ENCODE measurements at regions not wholly inside any gene's neighbourhood (a gene's known extent, or its start where the extent isn't known, plus 50 kb on each side); places are given as distances from the start of the nearest gene placed in this dataset.
A peak's percentile ranks its signal among the peaks of the same experiment; 100 is the strongest.

DNA sequence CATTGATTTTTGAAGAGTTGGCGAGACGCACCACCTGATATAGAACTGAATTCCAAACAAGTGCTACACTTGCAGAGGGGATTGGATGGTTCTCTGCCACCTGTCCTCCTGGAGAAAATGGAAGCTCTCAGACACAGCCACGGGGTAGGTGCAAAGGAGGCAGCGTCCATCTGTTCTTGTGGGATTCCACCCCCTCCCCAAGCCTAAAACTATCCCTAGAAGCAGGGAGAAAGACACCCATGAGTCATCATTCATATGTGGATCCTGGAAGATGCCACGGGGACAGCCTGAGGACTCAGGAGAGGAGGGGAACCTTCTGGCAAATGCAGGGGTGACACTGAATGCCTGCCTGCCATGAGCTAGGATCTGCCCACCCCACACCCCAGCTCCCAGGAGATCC lies 171.3 kb upstream of the CST7 start:
- H3K27me3 Mint-ChIP-seq (ENCODE audit: low read depth, poor library complexity), result peaks cover 39% of the 10 kb centered on the region
- H3K9me3 Mint-ChIP-seq, result peaks cover 15% of the 10 kb centered on the region
- no peak for TF ChIP-seq CTCF (IDR thresholded peaks at IDR 0.05)
- no peak overlapping the region for H3K4me3 Mint-ChIP-seq
- no peak overlapping the region for H3K27ac Mint-ChIP-seq
- H3K4me1 Mint-ChIP-seq, result peaks cover 2% of the 10 kb centered on the region
- no peaks in the 10 kb centered on the region for H3K36me3 Mint-ChIP-seq (ENCODE audit: low read depth)
- no peak for DNase-seq

DNA sequence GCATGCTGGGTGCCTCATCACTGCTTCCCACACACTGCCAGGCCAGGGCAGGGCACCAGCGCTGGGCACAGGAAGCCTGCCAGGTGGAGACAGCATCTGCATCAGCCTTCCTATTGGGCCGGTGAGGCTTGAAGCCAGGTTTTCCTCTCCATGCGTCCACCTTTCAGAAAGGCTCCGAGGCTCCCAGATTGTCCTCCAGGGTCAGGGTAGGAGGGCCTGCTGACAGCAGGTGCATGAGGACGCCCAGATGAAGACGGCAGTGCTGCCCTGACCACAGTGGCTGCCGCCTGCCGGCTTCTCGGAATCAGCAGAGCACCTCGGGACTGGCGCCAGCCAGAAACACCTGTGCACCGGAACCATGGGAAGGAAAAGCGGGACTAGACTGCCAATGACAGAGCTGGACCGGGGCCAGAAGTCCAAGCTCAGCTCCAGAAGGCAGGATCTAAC lies 170.5 kb upstream of the CST7 start:
- Mint-ChIP-seq H3K27me3 (ENCODE audit: low read depth, poor library complexity) (peaks cover 35% of the 10 kb centered on the region), H3K9me3 (peaks cover 15% of the 10 kb centered on the region), H3K4me1 (peaks cover 7% of the 10 kb centered on the region), H3K36me3 (ENCODE audit: low read depth) (no peaks in the 10 kb centered on the region), H3K4me3 (no peak overlapping the region), H3K27ac (no peak overlapping the region)
- no peak for DNase-seq
- TF ChIP-seq CTCF (IDR thresholded peaks at IDR 0.05), result no peak

DNA sequence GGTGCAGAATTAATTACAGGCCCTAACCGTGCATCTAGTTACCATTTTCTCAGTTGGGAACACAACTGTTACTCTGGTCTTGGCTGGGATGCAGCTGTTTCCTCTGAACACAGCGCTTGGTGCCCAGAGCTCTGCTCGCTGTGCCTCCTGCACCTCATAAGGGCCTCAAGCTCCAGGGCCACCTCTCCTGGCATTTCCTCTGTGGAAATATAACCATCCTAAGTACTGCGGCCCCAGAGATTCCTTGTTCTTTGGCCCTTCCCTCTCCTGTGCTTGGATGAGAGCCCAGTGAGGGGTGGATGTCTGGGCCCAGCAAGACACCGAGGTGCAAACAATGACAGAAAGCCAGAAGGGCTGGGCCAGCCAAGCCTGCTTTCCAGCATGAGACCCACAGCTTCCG lies 169.9 kb upstream of the CST7 start:
- TF ChIP-seq CTCF (IDR thresholded peaks at IDR 0.05), result no peak
- no peak for DNase-seq
- H3K4me1 Mint-ChIP-seq, result peaks cover 7% of the 10 kb centered on the region
- H3K4me3 Mint-ChIP-seq, result no peak overlapping the region
- peaks cover 15% of the 10 kb centered on the region for H3K9me3 Mint-ChIP-seq
- peaks cover 32% of the 10 kb centered on the region for H3K27me3 Mint-ChIP-seq (ENCODE audit: low read depth, poor library complexity)
- no peak overlapping the region for H3K27ac Mint-ChIP-seq
- no peaks in the 10 kb centered on the region for H3K36me3 Mint-ChIP-seq (ENCODE audit: low read depth)

DNA sequence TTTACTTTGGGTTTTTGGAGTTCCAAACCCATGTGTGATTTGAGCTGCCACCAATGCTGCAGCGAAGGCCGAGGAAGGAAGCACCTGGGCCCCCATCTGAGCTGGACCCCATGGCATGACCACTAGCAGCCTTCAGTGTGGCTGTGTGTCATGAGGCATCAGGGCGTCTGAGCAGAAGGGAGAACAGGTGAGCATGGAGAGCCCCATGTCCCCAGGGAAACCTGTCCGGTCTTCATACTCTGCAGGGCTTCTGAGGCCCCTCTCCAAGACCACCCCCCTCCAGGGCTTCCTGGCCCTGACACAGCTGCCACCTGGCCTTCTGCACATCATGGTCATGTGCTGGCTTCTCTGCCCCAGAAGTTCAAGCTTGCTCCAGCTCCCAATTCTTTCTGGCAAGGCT lies 169.1 kb upstream of the CST7 start:
- Mint-ChIP-seq H3K4me1 (peaks cover 7% of the 10 kb centered on the region), H3K9me3 (peaks cover 7% of the 10 kb centered on the region), H3K36me3 (ENCODE audit: low read depth) (no peaks in the 10 kb centered on the region), H3K4me3 (no peak overlapping the region), H3K27me3 (ENCODE audit: low read depth, poor library complexity) (peaks cover 29% of the 10 kb centered on the region), H3K27ac (no peak overlapping the region)
- DNase-seq, result no peak
- no peak for TF ChIP-seq CTCF (IDR thresholded peaks at IDR 0.05)

DNA sequence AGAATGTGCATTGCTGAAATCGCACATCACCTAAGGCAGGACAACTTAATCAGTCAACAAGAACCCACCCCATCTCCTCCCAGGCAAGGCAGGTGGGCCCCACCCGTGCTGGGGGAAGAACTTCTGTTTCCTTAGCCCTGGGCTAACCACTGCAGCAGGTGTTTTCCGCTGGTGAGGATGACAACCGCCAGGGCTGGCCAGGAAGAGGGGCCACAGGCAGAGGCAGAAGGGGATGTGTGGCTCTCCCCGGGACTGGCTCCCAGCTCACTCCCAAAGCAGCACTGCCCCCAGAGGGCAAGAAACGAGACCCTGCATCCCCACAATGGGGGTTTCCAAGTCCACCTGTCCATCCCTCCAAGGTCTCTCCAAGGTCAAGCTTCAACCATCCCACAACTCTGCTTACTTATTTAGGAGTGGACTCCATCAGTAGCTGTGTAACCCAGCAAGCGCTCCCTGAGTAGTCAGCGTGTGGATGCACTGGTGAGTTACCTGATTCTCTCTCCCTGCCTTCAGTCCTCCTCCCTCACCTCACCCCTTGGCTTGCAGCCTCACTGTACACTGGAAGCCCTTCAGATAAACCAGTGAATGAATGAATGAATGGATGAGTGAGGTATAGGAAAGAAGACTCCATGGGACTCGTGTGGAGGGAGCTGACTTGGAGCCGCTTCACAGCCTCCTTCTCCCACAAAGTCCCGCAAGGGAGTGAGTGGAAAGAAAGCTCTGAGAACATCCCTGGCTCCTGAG lies 168.2 kb upstream of the CST7 start:
- H3K4me1 Mint-ChIP-seq, result peaks cover 7% of the 10 kb centered on the region
- DNase-seq, result no peak
- no peaks in the 10 kb centered on the region for H3K9me3 Mint-ChIP-seq
- no peaks in the 10 kb centered on the region for H3K36me3 Mint-ChIP-seq (ENCODE audit: low read depth)
- H3K4me3 Mint-ChIP-seq, result no peak overlapping the region
- peaks cover 25% of the 10 kb centered on the region for H3K27me3 Mint-ChIP-seq (ENCODE audit: low read depth, poor library complexity)
- H3K27ac Mint-ChIP-seq, result no peak overlapping the region
- TF ChIP-seq CTCF (IDR thresholded peaks at IDR 0.05), result no peak

- no peak overlapping the region for H3K4me3 Mint-ChIP-seq
- peaks cover 7% of the 10 kb centered on the region for H3K4me1 Mint-ChIP-seq
- H3K27me3 Mint-ChIP-seq (ENCODE audit: low read depth, poor library complexity), result peaks cover 22% of the 10 kb centered on the region
- no peaks in the 10 kb centered on the region for H3K36me3 Mint-ChIP-seq (ENCODE audit: low read depth)
- no peak overlapping the region for H3K27ac Mint-ChIP-seq
- peak; percentile 23 for DNase-seq
- no peak for TF ChIP-seq CTCF (IDR thresholded peaks at IDR 0.05)
- no peaks in the 10 kb centered on the region for H3K9me3 Mint-ChIP-seq
Observed at GRCh38 chr20:24781418-24781980, 167.6 kb upstream of the CST7 start.

Data from nephron progenitor cell (in vitro differentiated cells).